NCI-H1105 treated with DMSO at 0.1 percent for 48 hours (cell line): ENCODE measurements at regions not wholly inside any gene's neighbourhood (a gene's known extent, or its start where the extent isn't known, plus 50 kb on each side); places are given as distances from the start of the nearest gene placed in this dataset.

Source experiments
- DNase-seq: peaks from one replicate; lab custom pipeline; 2025; lab: John Stamatoyannopoulos, UW

DNA sequence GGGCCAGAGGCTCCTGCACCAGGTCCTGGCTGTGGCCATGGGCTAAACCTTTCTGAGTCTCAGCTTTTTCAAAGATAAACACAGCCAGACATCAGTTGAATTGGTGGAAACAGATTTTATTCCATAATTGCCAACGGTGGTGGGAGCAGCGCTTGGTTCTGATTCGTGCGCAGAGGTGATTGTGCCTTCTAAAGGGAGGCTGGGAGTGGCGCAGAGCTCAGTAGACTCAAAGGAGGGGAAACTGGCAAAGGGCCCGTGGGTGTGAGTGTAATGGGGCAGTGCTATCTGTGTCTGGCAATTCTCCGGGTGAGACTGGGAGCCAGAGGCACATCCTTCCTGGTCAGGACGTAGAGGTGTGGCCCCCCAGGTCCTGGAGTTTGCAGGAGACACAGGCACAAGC lies 169.4 kb upstream of the PPP1R26 start:
- DNase-seq: no peak

DNA sequence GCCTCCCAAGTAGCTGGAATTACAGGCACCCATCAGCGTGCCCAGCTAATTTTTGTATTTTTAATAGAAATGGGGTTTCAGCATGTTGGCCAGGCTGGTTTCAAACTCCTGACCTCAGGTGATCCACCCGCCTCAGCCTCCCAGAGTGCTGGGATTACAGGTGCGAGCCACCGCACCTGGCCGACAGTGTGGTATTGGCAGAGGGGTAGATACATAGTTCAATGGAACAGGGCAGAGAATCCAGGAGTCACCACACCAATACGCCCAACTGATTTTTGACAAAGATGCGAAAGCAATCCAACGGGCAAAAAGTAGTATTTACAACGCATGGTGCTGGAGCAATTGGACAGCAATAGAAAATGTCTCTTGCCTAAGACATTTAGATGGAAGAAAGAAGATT lies 164.0 kb upstream of the PPP1R26 start:
- no peak for DNase-seq

DNA sequence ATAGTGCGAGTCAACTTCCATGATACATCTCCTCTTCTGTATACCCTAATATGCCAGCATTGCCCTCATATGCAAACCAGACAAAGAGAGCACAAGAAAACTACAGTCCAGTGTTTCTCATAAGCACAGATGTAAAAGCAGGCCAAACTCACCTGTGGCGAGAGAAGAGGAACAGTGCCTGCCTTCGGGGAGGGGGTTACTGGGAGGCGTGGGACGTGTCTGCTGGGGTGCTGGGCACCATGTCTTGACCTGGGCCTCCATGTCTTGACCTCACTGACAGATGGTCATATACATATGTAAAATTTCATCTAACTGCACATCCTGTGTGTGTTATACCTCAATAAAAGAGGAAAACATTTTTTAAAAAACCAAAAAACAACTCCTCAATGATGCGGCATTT lies 159.3 kb upstream of the PPP1R26 start:
- DNase-seq: no peak

DNA sequence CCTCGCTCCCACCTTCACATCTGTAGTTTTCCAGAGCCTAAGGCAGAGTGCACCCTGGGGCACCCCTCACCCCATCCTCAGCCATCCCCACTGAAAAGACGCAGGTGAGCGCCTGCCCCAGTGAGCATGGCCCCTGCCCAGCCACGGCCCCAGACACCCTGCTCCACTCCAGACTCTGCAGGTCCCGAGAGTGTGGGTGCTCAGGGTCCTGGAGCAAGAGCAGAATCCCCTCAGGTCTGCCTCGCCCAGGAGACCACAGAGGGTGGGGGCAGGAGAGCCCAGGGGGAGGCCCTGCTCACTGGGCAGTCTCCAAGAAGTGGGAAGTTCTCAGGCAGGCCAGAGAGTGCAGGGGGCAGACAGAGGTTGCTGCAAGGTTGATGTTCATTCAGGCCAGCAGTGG lies 158.6 kb upstream of the PPP1R26 start:
- DNase-seq: no peak

DNA sequence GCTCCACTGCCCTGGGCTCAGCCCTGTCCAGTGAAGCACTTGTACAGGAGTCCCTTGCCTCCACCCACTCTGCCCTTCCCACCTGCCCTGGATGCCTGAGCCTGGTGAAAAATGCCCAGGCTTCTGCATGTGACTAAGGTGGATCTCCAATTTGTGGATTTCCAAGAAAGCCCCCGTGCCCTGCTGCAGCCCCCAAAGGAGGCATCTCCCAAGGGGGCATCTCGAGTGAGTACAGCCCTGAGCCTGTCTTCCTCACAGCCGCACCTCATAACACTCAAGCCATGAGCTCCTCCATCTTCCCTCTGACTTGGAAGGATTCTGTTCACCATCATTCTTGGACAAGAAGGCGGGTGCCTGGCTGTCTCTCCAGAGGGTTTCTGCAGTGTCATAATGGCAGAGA lies 158.0 kb upstream of the PPP1R26 start:
- no peak for DNase-seq

DNA sequence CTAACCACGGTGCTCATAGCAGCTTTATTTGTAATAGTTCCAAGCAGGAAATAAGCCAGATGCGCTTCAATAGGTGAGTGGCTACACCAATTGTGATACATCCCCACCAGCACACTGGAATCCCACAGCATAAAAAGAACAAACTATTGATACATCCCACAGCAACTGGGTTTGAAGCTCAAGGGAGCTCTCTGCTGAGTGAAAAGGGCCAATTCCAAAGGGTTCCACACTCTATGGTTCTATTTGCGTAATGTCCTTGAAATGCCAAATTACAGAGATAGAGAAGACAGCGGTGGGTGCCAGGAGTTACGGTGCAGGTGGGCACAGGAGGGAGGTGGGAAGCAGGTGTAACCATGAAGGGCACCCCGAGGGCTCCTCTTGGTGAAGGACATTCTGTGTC lies 155.3 kb upstream of the PPP1R26 start:
- no peak for DNase-seq

DNA sequence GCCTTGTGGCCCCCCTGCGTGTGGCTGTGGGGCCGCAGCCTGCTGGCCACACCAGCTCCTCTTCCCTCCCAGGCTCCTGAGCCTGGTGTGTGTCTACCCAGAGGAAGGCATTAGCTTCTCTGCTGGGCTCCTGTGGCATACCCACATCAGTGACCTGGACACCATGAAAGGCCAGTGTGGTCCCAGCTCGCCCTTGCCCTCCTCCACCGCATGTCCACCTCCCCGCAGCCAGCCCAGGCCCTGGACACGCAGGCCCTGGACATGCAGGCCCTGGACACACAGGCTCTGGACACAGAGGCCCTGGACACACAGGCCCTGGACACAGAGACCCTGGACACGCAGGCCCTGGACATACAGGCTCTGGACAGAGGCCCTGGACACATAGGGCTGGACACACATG lies 153.4 kb upstream of the PPP1R26 start:
- no peak for DNase-seq

DNA sequence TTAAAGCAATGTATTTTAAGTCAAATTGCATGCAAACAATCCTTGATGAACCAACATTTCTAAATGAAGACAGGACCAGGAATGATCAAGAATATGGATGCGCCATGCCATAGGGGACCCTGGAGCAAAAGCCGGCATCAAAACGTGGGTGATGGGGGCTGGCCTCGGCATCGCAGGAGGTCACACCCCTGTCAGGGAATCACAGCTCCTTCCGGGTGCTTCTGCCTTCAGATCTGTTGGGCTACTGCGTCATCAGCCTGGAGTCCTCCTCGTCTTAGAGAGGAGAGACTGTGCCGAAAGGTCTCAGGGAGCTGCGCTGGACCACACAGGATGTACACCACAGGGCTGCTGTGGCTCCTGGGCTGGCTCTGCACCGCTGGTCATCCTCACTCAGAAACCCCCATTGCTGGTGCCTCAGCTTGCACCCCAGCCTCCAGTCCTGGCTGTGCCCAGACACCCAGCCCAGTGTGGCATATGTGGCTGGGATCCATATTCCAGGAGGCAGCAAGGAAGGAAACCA lies 152.9 kb upstream of the PPP1R26 start:
- no peak for DNase-seq

DNA sequence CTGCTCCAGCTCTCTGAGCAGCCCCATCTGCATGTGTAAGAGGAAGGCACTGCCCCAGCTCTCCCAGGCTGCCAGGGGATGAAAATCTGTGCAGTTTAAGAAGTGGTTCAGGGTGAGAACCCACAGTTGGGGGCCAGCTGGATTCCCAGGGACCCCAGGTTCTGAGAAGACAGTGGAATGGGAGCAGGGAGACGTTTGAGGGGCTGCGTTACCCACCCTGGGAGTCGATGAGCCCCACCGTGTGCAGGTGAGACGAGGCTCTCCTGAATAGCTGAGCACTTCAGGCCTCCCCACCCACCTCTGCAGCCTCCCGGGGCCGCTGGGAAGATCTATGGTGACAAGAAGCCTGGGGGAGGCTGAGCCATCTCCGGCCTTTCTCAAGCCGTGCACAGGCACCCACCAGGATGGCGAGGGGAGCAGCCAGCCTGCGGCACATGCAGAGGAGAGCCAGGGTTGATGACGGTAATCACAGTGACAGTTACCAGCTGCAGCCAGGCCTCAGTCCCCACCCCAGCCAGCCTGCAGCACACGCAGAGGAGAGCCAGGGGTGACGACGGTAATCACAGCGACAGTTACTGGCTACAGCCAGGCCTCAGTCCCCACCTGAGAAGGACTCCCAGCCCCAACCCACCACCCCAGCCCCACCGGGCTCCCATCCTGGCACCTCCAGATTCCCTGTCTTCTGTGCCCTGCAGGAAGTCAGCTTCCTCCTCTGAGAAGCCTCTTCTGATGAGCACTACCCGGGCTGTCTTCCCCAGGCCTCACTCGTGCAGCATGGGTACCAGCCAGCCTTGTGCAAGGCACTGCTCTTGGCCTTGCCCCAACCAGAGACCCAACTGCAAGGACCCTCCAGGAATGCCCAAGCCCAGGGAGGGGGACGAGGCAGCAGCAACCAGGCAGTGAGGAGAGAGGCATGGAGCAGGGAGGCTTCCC lies 150.8 kb upstream of the PPP1R26 start:
- no peak for DNase-seq

DNA sequence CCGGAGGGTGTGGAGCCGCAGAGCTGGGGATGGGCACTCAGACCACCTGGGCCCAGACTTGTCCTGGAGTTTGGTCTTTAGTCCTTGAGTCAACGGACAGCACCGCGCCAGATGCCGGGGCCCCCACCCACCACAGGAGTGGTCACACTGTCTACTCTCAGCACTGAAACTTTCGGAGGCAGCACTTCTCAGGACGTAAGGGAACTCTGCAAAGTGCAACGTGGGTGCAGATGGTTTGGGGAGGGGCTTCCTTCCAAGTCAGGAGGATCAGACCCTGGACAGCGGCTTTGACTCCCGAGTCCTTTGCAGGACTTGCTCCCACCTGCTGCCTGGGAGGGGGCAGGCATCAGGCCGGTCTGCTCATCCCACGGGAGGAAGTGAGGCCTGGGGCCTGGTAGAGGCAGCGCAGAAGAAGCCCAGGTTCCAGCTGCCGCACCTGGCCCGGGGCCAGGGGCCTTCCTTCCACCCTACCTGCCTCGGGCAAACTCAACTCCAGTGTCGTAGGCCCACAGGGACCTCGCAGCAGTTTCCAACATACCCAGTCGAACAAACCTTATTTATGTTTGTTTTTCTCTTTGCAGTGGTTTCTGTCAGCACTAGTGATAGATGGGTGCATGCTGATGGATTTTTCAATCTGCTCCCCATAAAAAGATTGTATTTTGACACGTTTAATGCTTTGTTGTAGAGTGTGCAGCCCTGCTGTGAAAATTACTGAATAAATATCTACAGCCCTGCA lies 149.8 kb upstream of the PPP1R26 start:
- peak; percentile 48 for DNase-seq

DNA sequence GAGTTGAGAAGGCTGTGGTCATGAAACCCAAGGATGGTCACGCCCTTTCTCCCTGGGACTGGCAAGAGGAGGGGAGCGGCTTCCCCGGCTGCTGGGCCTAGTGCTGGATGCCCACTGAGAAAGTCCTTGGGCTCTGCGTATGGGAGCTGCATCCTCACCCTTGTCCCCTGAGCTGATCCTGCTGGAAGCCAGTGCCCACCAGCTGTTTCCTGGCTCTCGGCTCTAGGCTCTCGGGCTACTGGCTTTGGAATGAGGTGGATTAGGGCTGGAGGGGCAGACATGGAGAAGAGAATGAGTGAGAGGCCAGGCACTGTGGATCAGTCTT lies 149.3 kb upstream of the PPP1R26 start:
- DNase-seq: no peak

DNA sequence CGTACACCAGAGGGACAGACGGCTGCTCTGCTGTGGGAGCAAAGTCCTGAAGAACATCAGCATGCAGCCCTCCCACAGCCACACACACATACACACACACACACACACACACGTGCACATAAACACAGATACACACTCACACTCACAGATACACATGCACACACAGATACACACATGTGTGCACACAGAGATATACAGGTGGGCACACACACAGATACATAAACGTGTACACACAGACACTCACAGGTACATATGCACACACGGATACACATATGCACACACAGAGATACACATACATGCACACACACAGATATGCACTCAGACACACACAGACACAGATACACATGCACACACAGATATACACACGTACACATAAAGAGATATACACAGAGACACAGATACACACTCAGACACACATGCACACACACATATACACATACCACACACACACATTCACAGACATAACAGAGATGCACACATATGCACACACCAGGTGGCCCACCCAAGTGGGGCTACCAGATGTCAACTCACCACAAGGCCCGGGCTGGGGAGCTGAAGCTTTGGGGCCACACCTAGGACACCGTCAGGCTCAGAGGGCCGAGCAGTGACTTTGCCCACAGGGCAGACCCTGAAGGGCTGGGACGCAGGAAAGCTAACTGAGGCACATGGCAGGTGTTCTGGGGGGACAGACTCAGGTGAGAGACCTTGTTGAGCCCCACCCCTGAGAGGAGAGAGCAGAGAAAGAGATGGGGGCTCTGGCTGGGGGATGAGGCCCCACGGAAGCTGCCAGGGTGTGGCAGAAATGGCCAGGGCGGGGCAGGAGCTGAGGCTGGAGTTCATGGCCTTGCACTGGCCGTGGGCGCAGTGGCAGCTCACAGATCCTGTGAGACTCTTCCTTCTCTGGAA lies 148.6 kb upstream of the PPP1R26 start:
- DNase-seq: no peak

DNA sequence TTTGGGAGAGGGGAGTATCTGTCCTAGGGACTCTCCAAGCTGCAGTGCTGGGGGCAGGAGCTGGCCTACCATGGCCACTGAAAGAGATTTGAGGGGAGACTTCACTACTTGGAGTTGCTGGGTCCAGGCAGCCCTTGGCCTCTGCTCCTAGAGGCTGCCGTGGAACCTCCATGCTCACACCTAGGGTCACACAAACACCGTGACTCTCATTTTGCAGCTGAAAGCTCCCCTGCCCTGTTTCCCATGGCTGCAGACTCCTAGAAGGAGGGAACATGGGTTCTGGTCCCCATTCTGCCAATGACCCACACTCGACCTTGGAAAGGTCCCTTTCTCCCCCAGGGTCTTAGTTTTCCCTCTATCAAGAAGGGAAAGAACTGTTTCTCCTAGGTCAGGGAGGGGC lies 147.1 kb upstream of the PPP1R26 start:
- no peak for DNase-seq

DNA sequence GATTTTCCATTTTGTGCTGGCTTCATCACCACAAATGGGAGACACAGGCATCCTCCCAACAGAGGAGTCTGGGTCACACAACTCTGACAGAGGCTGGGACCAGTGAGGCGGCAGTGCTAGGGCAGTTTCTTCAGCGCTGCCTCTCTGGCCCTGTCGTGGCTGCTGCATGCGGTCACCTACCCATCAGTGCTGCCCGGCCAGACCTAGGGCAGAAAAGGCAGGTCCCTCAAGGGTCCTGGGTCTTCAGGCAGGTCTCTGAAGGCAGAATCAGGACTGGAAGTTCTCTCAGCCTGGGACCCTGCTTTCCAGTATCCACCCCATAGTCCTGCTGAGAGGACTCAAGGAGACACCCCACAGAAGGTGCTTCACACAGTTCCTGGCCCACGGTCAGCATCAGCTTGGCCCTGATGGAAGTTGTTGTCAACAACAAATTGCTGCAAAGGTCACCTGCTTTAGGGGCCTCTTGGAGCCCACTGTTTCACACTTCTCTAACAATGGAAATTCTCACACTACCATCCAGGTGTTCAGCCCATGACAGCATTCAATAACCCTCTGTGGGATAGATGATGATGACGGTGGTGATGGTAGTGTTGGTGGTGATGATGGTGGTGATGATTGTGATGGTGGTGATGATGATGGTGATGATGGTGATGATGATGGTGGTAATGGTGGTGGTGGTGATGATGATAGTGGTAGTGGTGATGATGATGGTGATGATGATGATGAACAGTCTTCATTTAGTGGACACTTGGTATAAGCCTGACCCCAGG lies 146.4 kb upstream of the PPP1R26 start:
- DNase-seq: no peak

DNA sequence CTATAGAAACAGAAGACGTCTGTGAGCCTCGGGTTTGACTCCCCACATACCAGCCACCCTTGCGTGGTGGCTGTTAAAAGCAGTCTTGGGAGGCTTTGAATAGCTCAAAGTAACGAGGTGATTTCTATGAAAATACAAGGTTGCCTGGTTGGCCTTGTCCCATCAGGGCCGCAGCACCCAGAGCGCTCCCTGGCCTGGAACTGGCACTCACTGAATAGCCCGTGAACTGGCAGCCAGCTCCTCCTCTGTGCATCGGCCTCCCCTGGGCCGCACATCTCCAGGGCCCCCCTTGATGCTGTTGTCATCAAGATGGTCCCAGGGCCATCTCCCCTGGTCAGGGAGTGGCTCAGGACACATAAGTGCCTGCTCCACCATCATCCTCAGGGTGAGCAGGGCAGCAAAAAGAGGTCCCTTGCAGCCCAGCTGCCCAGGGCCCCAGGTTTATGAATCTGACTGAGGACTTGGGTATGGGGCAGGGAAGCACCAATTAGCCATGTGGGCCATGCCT lies 144.6 kb upstream of the PPP1R26 start:
- DNase-seq: no peak

DNA sequence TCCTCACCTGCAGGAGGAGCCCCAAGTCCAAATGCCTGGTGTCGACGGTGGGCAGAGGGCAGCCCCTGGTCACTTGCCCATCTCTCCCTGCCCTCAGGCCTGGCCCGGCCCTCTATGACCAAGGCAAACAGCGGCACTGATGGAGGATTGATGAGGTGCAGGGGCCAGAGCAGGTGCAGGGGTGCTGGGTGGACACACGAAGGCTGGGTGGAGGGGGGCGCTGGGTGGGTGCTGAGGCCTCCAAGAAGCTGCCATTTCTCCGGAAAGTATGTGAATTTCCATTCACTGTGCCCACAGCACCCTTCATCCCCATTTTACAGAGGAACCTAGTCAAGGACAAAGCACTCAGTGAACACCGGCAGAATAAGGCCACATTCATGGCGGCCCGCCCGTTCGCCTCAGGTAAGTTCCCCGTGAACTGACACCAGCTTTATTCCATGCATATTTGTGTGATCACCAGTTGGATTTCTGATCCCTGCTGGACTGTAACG lies 143.8 kb upstream of the PPP1R26 start:
- no peak for DNase-seq

DNA sequence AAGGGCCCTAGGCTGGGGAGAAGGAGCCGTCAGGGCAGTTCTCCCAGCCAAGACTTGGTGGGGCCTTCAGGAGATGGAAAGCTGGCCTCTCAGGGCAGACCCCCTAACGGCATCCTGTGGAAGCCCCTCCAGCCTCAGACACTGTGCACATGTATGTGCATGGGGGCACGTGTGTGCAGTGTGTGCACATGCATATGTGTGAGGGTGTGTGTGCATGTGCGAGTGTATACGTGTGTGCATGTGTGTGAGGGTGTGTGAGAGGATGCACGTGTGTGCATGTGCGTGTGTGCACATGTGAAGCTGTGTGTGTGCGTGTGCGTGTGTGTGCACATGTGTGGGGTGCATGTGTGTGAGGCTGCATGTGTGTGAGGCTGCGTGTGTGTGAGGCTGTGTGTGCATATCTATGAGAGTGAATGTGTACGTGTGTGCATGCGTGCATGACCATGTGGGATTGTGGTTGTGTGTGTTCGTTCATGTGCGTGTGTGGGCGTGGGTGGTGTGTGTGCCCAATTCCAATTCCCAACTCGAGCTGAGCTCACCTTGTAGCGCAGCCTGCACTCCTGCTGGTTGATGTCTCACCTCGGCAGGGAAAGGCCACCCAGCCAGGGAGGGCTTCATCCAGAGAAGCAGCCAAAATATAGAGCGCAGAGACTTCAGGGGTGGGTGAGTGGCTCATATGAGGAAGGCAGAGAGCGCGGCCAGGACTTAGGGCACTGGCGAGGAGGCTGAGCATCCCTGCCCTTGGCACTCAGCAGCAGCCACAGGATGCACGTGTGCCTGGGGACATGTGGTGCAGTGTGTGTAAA lies 142.7 kb upstream of the PPP1R26 start:
- DNase-seq: no peak

DNA sequence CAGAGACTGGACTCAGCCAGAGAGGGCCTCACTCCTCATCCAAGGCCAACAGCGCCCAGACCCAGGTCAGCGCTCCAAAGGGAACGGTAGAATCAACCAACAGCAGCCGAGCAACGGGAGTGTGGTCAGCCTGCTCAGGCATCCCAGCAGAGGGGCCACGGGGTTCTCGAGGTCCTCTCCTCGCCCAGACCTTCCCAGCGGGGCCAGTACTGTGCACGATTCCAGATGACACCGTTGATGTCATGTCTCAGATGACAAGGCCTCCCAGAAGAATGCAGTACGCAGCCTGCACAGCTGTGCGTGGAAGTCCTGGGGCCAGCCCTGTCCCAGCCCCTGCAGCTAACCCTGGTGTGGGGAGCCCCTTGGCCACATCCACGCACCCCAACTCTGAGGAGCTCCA lies 141.0 kb upstream of the PPP1R26 start:
- DNase-seq: no peak

DNA sequence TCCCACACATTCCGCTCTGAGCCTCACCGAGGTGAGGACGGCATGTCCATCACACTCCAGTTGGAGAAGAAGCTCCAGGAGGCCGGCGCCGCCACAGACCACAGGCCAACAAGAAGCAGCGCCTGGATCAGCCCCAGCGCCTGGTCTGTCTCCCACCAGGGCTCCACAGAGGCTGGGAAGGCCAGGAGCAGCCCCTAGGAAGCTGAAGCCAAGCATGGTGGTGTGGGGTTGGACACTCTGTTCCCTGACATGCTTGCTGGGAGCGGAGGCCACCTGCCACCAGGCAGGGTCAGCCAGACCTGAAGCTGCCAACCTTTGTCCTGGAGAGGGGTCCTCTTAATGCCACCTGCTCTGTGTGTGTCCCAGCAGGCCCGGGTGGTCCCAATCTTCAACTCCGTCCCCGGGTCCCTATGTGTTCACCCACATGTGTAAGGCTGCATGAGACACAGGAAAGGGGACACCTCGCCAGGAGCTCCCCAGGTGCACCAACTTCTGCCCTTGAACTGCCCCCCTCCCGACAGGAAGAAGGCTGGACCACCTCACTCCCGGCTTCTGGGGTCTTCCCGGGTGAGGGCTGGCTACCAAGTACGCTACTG lies 140.1 kb upstream of the PPP1R26 start:
- DNase-seq: no peak

DNA sequence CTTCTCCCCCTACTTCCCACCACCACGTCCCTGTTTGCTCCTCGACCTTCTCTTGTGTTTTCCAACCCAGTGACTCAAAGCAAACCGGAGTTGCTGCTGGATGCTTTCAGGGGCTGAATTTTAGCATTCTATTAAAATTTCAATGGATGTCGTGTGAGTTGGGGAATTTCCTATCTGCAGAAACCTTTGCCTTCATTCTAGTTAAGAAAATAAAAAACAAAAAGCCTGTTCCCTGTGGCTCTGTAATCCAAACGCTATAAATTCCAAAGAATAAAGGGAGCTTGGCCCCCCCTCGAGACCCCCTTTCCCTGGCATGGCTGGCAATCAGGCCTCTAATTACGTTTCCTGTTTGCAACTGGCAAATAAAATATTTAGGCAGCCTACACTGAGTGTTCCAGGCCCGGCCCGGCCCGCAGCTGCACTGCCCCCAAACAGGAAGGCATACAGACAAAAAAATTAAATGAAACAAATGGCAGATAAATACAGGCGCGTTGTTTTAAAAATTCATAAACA lies 139.4 kb upstream of the PPP1R26 start:
- no peak for DNase-seq
